Panc1 (cell line): ENCODE measurements at regions not wholly inside any gene's neighbourhood (a gene's known extent, or its start where the extent isn't known, plus 50 kb on each side); places are given as distances from the start of the nearest gene placed in this dataset.
"Not testable (repeated sequence)": the region's sequence is repeated elsewhere in the genome, so short reads cannot be mapped to it uniquely, and the experiment has no call there.

ENCODE experiments used
- CTCF ChIP-seq: fragments of 450-650 bp; IDR thresholded peaks from 2 replicates; pipeline ENCODE4 v1.5.1; 2017; ENCODE audit warnings: mild to moderate bottlenecking
- POLR2AphosphoS5 ChIP-seq: IDR thresholded peaks from 2 replicates; pipeline ENCODE4 v1.6.1; 2012; ENCODE audit warnings: mild to moderate bottlenecking, low read depth, low read length, moderate library complexity
- SIN3A ChIP-seq: IDR thresholded peaks from 2 replicates; pipeline ENCODE4 v1.6.1; 2012; ENCODE audit warnings: low read depth, mild to moderate bottlenecking, low read length, moderate library complexity, borderline replicate concordance; ENCODE audit not compliant: insufficient read depth
- TCF7L2 ChIP-seq: IDR thresholded peaks from 2 replicates; pipeline ENCODE4 v1.6.1; 2011; ENCODE audit warnings: mild to moderate bottlenecking, low read depth, low read length, inconsistent platforms
- TF ChIP-seq, protein P1 (sequence below), 2 experiments: IDR thresholded peaks; 2 replicates each; pipeline ENCODE4 v1.6.1; 2011 to 2012; ENCODE audit warnings: low read depth in 2 of 2, control low read depth in 1 of 2, low read length in 1 of 2, mild to moderate bottlenecking in 1 of 2, moderate library complexity in 1 of 2; ENCODE audit not compliant: insufficient read depth in 1 of 2

- not testable (repeated sequence) for TF ChIP-seq POLR2AphosphoS5, CTCF, SIN3A, TCF7L2
- TF ChIP-seq, protein P1, sequence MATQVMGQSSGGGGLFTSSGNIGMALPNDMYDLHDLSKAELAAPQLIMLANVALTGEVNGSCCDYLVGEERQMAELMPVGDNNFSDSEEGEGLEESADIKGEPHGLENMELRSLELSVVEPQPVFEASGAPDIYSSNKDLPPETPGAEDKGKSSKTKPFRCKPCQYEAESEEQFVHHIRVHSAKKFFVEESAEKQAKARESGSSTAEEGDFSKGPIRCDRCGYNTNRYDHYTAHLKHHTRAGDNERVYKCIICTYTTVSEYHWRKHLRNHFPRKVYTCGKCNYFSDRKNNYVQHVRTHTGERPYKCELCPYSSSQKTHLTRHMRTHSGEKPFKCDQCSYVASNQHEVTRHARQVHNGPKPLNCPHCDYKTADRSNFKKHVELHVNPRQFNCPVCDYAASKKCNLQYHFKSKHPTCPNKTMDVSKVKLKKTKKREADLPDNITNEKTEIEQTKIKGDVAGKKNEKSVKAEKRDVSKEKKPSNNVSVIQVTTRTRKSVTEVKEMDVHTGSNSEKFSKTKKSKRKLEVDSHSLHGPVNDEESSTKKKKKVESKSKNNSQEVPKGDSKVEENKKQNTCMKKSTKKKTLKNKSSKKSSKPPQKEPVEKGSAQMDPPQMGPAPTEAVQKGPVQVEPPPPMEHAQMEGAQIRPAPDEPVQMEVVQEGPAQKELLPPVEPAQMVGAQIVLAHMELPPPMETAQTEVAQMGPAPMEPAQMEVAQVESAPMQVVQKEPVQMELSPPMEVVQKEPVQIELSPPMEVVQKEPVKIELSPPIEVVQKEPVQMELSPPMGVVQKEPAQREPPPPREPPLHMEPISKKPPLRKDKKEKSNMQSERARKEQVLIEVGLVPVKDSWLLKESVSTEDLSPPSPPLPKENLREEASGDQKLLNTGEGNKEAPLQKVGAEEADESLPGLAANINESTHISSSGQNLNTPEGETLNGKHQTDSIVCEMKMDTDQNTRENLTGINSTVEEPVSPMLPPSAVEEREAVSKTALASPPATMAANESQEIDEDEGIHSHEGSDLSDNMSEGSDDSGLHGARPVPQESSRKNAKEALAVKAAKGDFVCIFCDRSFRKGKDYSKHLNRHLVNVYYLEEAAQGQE (IDR thresholded peaks at IDR 0.05; ENCODE audit: insufficient read depth in 1 of 2, low read depth in 2 of 2, low read length in 1 of 2) = not testable (repeated sequence)
Measured at GRCh38 chr21:5139528-5139927, 5381.9 kb upstream of the TPTE start.
